ENCODE measurements at regions not wholly inside any gene's neighbourhood (a gene's known extent, or its start where the extent isn't known, plus 50 kb on each side); places are given as distances from the start of the nearest gene placed in this dataset.

DNA sequence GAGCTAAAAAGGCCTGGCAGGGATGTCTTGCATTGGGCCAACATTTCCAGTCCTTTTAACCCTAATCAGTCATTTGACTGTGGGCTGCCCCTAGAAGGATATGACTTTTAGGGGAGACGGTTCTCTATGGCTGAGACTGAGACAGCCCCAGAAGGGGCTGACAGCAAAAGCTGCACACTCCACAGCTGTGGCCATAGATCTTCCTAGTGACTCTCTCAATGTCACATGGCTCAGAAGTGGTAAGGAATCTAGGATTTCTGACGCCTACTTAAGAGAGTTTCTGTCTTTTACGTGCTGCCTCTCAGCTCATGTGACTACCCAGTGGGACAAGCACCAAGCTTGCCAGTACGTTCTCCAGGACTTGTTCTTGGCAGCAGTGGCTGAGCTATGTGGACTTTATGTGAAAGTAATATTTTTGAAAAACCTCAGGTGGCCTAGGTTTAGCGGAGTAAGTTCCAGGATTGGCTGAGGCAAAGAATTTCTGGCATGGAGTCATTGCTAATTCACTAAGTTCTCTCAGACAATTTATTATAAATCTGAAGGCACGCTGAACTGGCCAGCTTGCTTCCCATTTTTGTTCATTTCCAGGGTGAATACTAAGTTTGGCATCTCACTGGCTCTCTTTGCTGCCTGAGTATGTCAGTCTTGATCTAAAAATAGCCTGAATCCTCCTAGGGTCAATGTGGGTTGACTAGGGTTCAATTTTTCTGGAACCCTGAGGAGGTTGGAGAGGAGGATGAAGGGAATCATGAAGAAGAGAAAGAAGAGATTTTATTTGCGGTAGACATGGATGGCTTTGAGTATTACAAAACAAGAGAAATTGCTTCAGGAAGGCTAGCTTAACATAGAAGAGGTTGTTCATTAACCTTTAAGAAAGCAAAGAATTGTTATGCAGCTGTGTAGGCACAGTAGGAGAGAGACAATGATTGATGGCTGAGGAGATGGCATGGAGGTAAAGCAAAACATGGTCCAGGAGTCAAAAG, 271.8 kb downstream of the AEBP2 start:
- DNase-seq (ENCODE audit: low spot score) = no peak

DNA sequence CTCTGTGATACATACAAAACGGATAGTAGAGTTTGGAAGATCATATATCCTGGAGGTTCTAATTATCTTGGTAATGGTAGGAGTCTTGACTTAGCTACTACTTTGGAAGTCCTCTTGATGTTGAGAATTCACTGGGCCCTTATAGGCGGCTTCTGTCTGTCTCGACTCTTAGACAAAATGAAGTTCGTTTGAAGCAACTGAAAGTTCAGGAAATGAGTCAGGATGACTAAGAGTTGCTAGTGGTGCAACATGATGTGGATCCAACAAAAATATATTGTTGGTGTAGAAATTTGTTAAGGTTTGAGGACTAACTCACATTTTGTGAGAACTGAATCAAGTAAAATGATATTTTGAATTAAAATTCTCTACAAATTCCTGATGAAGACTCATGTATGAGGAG, 272.7 kb downstream of the AEBP2 start:
- no peak for DNase-seq (ENCODE audit: low spot score)

DNA sequence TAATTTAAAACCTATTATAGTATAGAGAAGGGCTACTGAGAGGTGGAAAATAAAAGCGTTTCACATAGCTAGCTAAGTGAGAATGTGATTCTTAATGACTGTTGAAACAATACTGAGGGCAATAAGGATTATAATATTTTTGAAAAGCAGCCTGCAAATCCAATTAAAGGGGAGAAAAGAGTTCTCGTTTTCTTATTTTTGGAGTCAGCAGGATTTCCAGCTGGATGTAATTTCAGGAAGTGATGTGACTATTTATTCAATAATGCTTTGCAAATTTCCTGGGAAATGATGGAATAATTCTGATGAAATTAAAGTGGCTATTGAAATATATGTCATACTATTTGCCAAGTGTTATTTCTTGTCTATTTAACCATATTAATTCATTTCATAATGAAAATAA, 279.1 kb downstream of the AEBP2 start:
- DNase-seq (ENCODE audit: low spot score) = no peak

DNA sequence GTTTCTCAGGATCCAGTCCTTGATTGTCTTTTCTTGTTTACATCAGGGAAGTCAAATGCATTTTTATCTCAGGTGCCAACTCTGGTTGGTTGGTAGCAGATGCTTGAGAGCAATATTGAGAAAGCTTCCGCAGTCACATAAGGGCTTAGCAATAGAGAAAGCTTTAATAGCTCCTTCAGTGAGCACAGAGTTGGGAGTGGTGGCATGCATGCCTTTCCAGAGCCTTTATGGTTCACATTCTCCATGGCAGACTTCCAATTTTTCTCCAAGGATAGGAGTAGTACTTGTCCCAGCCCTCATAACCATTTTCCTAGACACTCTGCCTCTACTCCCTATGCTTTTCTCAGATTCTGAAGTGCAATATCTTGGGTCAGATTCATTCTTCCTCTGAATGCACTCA, 280.4 kb downstream of the AEBP2 start:
- no peak for DNase-seq (ENCODE audit: low spot score)

GRCh38 chr12:19726122-19726521, 286.8 kb downstream of the AEBP2 start:
- no peak for DNase-seq (ENCODE audit: low spot score)

- DNase-seq (ENCODE audit: low spot score) = no peak
Observed at GRCh38 chr12:19726592-19726991, 287.3 kb downstream of the AEBP2 start.

- no peak for DNase-seq (ENCODE audit: low spot score)
Observed at GRCh38 chr12:19737019-19737418, 297.7 kb downstream of the AEBP2 start.

GRCh38 chr12:19739195-19739776, 300.0 kb downstream of the AEBP2 start:
- no peak for DNase-seq (ENCODE audit: low spot score)

DNA sequence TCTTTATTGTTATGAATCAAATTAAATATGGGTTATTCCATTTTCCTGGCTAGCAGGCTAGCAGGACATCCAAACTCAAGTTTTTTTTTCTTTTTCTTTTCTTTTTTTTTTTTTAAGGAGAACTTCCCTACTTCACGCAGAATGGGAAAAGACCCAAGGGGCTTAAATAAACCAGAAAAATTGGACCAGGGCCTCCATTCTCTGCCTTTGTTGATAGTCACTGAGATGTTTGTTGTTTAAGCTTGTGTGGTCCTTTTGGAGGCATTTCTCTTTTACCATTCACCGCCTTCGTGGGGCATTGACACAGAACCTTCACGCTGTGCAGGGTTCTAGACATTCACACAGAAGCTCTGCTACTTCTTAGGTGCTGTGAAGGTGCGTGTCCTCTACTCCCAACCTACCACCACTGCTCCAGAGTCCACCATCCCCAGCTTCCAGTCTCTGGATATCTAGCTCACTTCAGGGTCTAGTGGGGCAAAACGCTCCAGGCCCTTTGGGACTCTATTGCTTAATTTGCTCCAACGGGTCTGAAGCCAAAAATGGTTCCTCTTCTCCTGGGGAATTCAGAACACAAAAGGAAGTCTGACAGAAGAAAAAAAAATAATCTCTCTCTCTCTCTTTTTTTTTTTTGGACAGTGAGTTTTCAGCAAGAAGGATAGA, 301.3 kb downstream of the AEBP2 start:
- no peak for DNase-seq (ENCODE audit: low spot score)

DNA sequence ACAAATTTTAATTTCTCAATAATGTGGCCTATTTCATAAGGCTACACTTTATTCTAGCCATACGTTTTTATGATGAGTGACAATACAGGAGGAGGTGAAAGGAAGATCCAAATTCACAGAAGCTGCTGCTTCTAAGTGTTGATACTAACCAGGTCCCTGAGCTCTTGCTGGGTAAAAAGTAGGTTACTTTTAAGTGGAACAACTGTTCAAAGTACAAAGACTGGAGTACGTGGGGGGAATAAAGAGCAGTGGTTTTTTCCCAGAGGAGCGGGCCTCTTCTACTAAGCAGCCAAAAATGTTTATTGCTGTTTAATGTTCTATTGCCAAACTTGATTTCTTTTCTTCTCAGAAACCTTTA, 301.8 kb downstream of the AEBP2 start:
- no peak for DNase-seq (ENCODE audit: low spot score)

GRCh38 chr12:19744705-19745218, 305.5 kb downstream of the AEBP2 start:
- no peak for DNase-seq (ENCODE audit: low spot score)

- no peak for DNase-seq (ENCODE audit: low spot score)
Observed at GRCh38 chr12:19746471-19746870, 307.2 kb downstream of the AEBP2 start.

DNA sequence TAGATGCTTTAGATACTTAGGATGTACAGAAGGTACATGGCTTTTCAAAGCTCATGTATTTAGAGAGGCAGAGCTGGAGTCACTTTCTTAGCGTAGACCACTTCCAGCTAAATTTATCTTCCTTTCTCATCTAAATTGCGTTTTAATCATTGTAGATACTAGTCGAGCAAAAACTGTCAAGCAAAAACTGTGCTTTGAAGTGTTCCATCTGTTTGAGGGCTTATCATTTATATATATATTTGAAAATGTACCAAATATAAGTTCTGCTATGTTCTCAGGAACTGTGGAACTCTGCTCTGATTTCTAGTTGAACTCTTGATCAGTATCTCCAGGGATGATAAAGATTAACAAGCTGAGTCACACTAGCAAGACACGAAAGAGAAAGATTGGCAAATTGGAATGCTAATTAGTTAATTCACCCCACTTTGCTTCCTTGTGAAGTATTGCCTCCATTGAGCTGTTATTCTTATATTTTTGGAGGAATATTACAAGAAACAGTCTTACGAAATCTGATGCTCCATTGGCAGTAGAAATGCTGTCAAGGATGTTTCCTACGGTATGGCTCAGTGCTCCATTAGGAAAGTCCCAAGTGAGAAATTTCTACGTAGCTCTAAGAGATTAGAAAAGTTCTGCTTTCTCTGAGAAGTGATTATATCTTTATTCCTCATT, 310.7 kb downstream of the AEBP2 start:
- no peak for DNase-seq (ENCODE audit: low spot score)

GRCh38 chr12:19751078-19751477, 311.8 kb downstream of the AEBP2 start:
- DNase-seq (ENCODE audit: low spot score) = no peak

DNA sequence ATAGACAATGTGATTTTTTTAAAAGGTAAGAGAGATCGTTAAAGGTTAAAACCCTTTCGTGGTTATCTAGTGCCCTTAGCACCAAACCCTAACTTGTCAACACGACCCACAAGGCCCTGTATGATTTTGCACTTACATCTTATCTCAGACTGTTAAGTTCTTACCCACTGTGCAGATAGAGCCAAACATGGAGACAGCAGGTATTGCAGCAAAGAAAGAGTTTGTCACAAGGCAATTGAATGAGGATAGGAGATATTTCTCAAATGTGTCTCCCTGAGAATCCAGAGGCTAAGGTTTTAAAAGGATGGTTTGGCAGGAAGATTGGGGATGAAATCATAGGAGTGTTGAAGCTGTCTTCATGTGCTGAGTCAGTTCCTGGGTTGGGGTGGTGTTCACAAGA, 313.4 kb downstream of the AEBP2 start:
- no peak for DNase-seq (ENCODE audit: low spot score)

GRCh38 chr12:19755136-19755535, 315.8 kb downstream of the AEBP2 start:
- no peak for DNase-seq (ENCODE audit: low spot score)

GRCh38 chr12:19757317-19757877, 318.1 kb downstream of the AEBP2 start:
- DNase-seq (ENCODE audit: low spot score) = no peak

DNA sequence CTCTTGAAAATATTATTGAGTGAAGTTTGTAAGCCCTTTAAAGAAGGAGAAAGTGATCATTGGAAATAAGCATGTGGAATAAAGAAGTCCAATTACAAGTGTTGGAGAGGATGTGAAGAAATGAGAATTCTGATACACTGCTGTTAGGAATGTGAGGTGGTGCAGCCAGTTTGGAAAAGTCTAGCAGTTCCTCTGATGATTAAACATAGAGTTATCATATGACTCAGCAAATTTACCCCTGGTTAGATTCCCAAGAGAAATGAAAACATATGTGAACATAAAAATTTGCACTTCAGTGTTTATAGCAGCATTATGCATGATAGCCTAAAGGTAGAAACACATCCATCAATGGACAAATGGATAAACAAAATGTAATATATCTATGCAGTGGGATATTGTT, 319.9 kb downstream of the AEBP2 start:
- no peak for DNase-seq (ENCODE audit: low spot score)

- DNase-seq (ENCODE audit: low spot score) = no peak
Observed at GRCh38 chr12:19760611-19761010, 321.3 kb downstream of the AEBP2 start.

DNA sequence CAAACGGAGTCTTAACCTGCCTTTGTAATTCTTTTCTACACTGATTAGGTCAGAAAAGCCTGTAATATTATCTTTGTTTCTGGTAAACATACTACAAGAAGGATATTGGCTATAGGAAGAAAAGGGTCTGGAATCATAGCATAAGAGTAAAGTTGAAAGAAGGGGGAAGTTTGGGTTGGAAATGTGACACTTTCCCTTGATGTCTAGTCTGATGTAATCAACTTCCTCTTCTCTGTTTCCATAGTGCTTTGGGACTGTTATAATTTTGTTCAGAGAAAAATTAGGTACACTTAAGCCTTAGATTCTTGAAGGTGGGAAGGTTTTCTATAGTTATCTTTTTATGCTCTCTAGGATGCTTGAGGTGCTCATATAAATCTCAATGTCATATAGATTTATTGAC, 322.2 kb downstream of the AEBP2 start:
- DNase-seq (ENCODE audit: low spot score) = no peak

DNA sequence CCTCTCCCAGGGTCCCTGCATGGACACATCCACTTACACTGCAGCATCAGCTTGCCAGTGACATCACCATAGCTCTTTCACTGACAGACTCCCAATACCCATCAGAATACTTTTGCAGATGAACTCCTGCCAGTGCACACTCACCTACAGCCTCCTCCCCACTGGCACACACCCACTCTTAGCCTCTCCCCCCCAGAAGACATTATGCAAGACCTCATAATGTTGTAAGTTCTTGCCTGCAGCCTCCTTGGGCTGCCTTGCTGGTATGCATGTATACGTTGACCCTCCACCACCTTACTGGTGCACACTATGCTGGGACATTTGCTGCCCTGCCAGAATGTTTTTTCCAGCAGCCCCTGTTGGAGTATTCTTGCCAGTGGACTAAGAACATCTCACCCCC, 324.2 kb downstream of the AEBP2 start:
- DNase-seq (ENCODE audit: low spot score) = no peak

DNA sequence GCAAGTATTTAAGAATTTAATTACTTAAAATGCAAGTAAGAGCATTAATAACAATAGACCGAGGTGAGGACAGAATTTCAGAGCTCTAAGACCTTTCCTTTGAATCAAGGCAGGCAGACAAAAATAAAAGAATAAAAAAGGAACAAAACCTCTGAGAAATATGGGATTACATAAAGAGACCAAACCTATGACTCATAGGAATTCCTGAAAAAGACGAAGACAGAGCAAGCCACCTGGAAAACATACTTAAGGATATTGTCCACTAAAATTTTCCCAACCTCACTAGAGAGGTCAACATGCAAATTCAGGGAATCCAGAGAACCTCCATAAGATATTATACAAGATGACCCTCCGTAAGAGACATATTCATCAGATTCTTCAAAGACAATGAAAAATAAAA, 325.1 kb downstream of the AEBP2 start:
- no peak for DNase-seq (ENCODE audit: low spot score)

Data from ecto neural progenitor cell (in vitro differentiated cells).